ENCODE measurements at regions not wholly inside any gene's neighbourhood (a gene's known extent, or its start where the extent isn't known, plus 50 kb on each side); places are given as distances from the start of the nearest gene placed in this dataset.
"Not testable (repeated sequence)": the region's sequence is repeated elsewhere in the genome, so short reads cannot be mapped to it uniquely, and the experiment has no call there.

- no peaks in the 10 kb centered on the region for H3K27me3 Mint-ChIP-seq (ENCODE audit: unreplicated experiment)
- intact Hi-C loops (cut with micrococcal nuclease; ENCODE audit: unreplicated experiment): no loop called here
Measured at GRCh38 chr6:9699888-9700287, 715.0 kb downstream of the TFAP2A start.

GRCh38 chr6:9697263-9697931, 717.5 kb downstream of the TFAP2A start:
- H3K4me1 Mint-ChIP-seq (ENCODE audit: low read depth, unreplicated experiment): peaks cover 8% of the 10 kb centered on the region
- H3K36me3 Mint-ChIP-seq (ENCODE audit: insufficient read depth, unreplicated experiment): no peaks in the 10 kb centered on the region
- CTCF ChIA-PET: no interaction called here
- H3K4me3 Mint-ChIP-seq (ENCODE audit: low read depth, unreplicated experiment): no peak overlapping the region
- intact Hi-C loops (cut with micrococcal nuclease; ENCODE audit: unreplicated experiment): no loop called here
- TF ChIP-seq CTCF (IDR thresholded peaks at IDR 0.05; ENCODE audit: unreplicated experiment): no peak
- no peak for DNase-seq
- no TSS peak for BruUV-seq (replicated peaks)
- H3K27ac Mint-ChIP-seq (ENCODE audit: unreplicated experiment): no peak overlapping the region
- H3K9me3 Mint-ChIP-seq (ENCODE audit: low read depth, unreplicated experiment): no peaks in the 10 kb centered on the region
- no peaks in the 10 kb centered on the region for H3K27me3 Mint-ChIP-seq (ENCODE audit: unreplicated experiment)

More at GRCh38 chr6:9699888-9700287, 715.0 kb downstream of the TFAP2A start:
- DNase-seq: no peak
- CTCF ChIA-PET: no interaction called here
- Mint-ChIP-seq H3K36me3 (ENCODE audit: insufficient read depth, unreplicated experiment) (no peaks in the 10 kb centered on the region), H3K4me3 (ENCODE audit: low read depth, unreplicated experiment) (no peak overlapping the region), H3K27ac (ENCODE audit: unreplicated experiment) (no peak overlapping the region), H3K9me3 (ENCODE audit: low read depth, unreplicated experiment) (no peaks in the 10 kb centered on the region), H3K4me1 (ENCODE audit: low read depth, unreplicated experiment) (peaks cover 8% of the 10 kb centered on the region)
- BruUV-seq (replicated peaks): no TSS peak
- TF ChIP-seq CTCF (IDR thresholded peaks at IDR 0.05; ENCODE audit: unreplicated experiment): no peak

GRCh38 chr6:9690388-9690787, 724.5 kb downstream of the TFAP2A start:
- TF ChIP-seq CTCF (IDR thresholded peaks at IDR 0.05; ENCODE audit: unreplicated experiment): no peak
- no peaks in the 10 kb centered on the region for H3K27me3 Mint-ChIP-seq (ENCODE audit: unreplicated experiment)
- no TSS peak for BruUV-seq (replicated peaks)
- H3K4me3 Mint-ChIP-seq (ENCODE audit: low read depth, unreplicated experiment): no peak overlapping the region
- H3K27ac Mint-ChIP-seq (ENCODE audit: unreplicated experiment): no peak overlapping the region
- CTCF ChIA-PET: no interaction called here
- no peaks in the 10 kb centered on the region for H3K9me3 Mint-ChIP-seq (ENCODE audit: low read depth, unreplicated experiment)
- no peak for DNase-seq
- no peaks in the 10 kb centered on the region for H3K36me3 Mint-ChIP-seq (ENCODE audit: insufficient read depth, unreplicated experiment)
- intact Hi-C loops (cut with micrococcal nuclease; ENCODE audit: unreplicated experiment): no loop called here
- H3K4me1 Mint-ChIP-seq (ENCODE audit: low read depth, unreplicated experiment): no peaks in the 10 kb centered on the region

GRCh38 chr6:9680727-9681126, 734.1 kb downstream of the TFAP2A start:
- H3K9me3 Mint-ChIP-seq (ENCODE audit: low read depth, unreplicated experiment); H3K36me3 Mint-ChIP-seq (ENCODE audit: insufficient read depth, unreplicated experiment); DNase-seq; CTCF ChIA-PET; intact Hi-C loops (cut with micrococcal nuclease; ENCODE audit: unreplicated experiment); H3K4me3 Mint-ChIP-seq (ENCODE audit: low read depth, unreplicated experiment); H3K27me3 Mint-ChIP-seq (ENCODE audit: unreplicated experiment); BruUV-seq (replicated peaks); H3K27ac Mint-ChIP-seq (ENCODE audit: unreplicated experiment); H3K4me1 Mint-ChIP-seq (ENCODE audit: low read depth, unreplicated experiment): not testable (repeated sequence)

- TF ChIP-seq CTCF (IDR thresholded peaks at IDR 0.05; ENCODE audit: unreplicated experiment): no peak
- intact Hi-C loops (cut with micrococcal nuclease; ENCODE audit: unreplicated experiment): no loop called here
Measured at GRCh38 chr6:9675122-9675521, 739.8 kb downstream of the TFAP2A start.

More at GRCh38 chr6:9675122-9675521, 739.8 kb downstream of the TFAP2A start:
- H3K36me3 Mint-ChIP-seq (ENCODE audit: insufficient read depth, unreplicated experiment): no peaks in the 10 kb centered on the region
- no peaks in the 10 kb centered on the region for H3K27me3 Mint-ChIP-seq (ENCODE audit: unreplicated experiment)
- no TSS peak for BruUV-seq (replicated peaks)
- no peaks in the 10 kb centered on the region for H3K4me1 Mint-ChIP-seq (ENCODE audit: low read depth, unreplicated experiment)
- DNase-seq: no peak
- CTCF ChIA-PET: interaction anchor here (0.6 kb wide), 1 partner anchor 9 kb away, joined by 5 read pairs; no protein-coding TSS in a partner anchor
- H3K9me3 Mint-ChIP-seq (ENCODE audit: low read depth, unreplicated experiment): no peaks in the 10 kb centered on the region
- no peak overlapping the region for H3K27ac Mint-ChIP-seq (ENCODE audit: unreplicated experiment)
- H3K4me3 Mint-ChIP-seq (ENCODE audit: low read depth, unreplicated experiment): no peak overlapping the region
